NCI-H2196 treated with DMSO at 0.1 percent for 48 hours (cell line): ENCODE measurements at regions not wholly inside any gene's neighbourhood (a gene's known extent, or its start where the extent isn't known, plus 50 kb on each side); places are given as distances from the start of the nearest gene placed in this dataset.
"Not testable (repeated sequence)": the region's sequence is repeated elsewhere in the genome, so short reads cannot be mapped to it uniquely, and the experiment has no call there.

Experiments used
- DNase-seq: peaks from one replicate; lab custom pipeline; 2025; ENCODE audit not compliant: unreplicated experiment; lab: John Stamatoyannopoulos, UW

DNA sequence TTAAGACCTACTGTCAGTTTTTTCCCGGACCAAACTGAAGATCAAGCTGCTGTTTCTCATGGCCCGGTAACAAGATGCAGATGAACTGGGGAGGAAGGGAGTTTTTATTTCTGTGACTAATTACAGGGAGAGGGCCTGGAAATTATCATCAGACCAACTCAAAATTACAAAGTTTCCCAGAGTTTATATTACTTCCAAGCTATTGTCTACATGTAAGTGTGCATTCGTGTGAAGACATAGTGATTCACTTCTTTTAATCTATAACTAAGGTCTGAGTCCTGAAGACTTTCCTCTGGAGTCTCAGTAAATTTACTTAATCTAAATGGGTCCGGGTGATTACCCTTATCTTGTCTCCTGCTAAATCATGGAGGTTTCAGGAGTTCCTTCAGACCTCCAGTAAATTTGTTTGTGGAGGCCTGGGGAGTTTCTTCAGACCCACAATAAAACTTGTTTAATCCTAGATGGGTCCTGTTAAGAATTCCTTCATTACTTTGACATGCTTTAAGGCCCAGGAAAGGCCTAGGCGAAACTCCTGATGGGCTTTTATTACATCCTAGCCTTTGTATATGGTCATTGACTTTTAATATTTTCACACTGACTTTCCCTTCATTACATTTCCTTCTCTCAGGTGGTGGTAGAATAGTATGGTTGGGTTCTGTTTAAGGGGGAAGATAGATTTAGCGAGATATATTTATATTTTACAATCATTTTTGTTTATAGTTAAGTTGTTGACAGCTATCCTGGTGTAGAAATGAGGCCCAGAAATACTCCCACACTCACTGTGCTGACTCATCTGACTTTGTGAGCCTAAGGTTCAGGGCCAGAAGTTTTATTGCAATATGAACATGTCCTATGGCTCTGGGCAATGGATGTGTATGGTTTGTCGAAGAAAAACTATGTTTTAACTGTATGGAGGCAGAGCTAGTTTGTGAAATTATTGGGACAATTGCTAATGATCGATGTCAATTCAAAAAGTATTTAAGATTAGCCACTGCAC lies 627.0 kb upstream of the FBXO33 start:
- DNase-seq, result no peak

DNA sequence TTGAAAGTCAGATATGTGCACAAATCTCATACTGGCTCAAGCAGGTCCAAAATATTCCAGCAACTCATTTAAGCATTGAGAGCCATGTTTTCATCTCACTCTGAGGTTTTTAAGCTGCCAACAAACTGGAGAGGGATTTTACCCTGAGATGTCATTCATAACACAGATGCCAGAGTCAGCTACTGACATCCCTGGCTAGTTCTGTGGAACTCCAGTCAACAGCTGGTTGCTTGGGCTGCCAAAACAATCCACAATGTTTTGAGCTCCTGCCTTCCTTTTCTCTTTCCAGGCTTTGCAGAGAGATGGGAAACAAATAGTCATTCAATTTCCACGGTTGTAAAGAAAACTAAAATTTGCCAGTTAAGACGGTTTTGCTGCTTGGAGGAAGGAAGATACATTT lies 621.2 kb upstream of the FBXO33 start:
- no peak for DNase-seq

DNA sequence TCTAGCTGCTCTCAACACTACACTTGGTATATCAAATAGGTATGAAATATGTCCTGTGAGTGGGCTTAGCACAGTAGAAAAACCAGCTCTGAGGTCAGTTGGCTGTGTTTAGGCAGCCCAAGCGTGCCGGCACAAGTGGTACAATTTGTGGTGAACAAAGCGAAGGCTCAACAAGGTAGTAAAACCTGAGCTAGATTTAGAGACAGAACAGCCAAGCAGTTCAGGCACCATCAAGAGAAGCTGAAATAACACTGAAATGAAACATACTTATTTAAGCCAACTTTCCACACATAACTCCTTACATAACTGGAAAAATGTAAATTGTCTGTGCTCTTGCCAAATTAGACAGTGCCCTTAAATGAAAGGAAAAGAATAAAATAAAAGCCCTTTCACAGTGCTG lies 596.8 kb upstream of the FBXO33 start:
- no peak for DNase-seq

DNA sequence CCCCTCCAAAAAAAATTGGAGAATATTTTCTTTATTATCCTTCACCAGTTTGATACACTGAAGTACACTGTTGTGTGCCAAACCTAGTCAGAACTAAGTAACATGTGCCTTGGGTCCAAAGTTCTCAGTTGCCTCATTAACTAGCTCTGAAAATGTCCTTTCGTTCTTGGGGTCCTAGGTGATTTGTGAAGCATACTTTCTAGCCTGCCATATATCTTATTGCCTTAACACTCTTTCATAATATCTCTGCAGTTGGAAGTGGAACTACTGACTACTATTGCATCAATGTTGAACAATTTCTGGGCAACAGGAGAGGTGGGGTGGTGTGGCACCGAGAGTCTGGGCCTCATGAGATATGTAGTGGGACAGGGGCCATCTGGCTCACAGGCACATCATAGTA lies 592.9 kb upstream of the FBXO33 start:
- DNase-seq, result no peak

DNA sequence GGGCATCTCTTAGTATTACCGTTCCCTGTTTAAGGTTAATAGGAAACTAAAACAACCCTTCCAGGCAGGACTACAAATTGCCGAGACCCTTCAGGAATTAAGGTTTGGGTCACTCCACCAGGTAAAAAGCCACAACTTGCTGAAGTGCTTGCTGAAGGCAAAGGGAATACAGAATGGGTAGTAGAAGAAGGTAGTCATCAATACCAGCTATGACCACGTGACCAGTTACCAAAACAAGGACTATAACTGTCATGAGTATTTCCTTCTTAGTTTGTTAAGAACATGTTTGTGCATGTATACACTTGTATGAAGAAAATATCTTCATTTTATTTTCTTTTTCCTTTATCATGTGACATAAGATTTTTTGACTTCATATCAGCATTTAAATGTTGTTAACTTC lies 578.7 kb upstream of the FBXO33 start:
- no peak for DNase-seq

DNA sequence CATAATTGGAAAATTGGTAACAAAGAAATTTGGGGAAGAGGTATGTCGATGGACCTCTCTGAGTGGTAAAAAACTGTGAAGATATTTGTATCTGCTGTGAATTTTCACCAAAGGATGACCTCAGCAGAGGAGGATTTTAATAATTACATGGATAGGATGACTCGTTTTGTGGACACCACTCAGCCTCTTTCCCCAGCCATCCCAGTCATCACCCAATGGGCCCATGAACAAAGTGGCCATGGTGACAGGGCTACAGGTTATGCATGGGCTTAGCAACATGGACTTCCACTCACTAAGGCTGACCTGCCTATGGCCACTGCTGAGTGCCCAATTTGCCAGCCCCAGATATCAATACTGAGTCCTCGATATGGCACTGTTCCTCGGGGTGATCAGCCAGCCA lies 577.5 kb upstream of the FBXO33 start:
- no peak for DNase-seq

DNA sequence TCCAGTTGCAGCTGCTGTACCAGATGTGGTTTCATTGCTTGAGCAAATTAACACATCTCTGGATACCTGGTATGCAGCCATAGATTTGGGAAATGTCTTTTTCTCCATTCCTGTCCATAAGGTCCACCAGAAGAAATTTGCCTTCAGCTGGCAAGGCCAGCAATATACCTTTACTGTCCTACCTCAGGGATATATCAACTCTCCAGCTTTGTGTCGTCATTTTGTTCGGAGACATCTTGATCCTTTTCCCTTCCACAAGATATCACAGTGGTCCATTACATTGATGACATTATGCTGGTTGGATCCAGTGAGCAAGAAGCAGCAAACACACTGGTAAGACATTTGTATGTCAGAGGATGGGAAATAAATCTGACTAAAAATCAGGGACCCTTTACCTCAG lies 576.1 kb upstream of the FBXO33 start:
- not testable (repeated sequence) for DNase-seq

DNA sequence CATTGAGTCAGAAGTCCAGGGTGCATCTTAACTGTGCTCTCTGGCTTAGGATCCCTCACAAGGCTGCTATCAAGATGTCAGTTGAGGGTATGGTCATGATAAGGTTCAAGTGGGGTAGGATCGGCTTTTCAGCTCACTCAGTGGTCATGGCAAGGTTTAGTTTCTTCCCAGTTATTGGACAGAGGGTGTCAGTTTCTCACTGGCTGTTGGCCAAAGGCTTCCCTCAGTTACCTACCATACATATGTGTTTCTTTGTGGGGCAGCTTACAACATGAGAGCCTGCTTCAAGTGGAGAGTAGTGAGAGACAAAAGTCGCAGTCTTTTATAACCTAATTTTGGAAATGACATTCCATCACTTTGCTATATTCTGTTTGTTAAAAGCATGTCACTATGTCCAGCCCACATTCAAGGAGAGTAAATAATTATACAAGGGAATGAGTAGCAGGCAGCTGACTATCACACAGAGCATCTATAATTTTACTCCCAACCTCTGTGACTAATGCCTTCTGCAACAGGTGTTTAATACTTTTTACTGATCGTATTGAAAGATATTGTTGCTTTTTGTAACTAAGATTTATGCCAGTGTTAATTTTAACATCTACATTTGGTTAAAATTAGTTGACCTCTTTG lies 572.8 kb upstream of the FBXO33 start:
- no peak for DNase-seq

DNA sequence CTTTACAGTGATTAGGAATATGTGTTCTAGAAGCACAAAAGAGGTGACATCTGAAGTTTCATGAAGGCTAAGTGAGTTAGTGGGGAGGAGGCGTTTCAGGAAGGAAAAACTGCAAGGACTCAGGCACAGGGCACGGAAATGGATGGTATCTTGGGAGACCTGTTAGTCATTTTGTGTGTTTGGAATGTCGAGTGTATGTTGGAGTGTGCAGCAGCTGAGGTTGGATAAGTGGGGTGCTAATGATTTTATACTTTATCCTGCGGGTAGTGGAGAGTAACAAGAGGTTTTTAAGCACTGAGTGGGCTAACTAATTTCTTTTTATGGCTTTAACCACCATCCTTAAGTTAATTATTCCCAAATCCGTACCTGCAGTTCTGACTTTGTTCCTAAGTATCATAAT lies 571.5 kb upstream of the FBXO33 start:
- DNase-seq, result no peak

DNA sequence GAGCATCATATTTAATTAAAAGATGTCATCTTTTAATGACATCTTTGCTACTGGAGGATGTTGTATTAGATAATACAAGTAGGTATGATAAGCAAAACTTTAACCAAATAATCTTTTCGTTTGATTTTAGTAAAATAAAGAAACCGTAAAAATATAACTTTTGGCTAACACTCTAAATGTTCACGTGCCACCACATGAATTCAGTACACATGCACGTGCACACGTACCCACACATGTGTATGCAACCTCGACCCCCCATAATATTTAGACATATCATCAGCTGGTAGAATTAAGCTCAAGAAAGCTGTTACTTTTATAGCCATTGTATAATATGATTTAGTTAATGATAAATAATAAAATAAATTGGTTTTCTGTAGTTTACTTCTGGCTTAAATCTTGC lies 566.6 kb upstream of the FBXO33 start:
- DNase-seq, result no peak

DNA sequence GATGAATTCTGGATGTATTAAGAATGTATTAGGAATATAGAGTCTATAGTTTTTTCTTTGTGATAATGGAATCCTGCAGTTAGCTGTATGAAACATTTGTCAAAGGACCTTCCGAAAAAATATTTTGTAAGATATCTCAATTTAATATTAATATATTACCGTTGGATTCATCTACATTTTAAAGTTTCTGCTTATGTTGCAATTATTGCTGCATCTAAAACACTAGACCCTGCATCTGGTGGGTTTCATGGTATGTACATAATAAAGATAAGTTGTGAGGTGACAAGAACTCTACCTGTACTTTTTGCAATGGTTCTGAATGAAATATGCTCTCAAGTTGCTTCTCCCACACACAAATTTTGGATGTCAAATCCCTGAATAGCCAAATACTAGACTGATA lies 565.9 kb upstream of the FBXO33 start:
- DNase-seq, result no peak

DNA sequence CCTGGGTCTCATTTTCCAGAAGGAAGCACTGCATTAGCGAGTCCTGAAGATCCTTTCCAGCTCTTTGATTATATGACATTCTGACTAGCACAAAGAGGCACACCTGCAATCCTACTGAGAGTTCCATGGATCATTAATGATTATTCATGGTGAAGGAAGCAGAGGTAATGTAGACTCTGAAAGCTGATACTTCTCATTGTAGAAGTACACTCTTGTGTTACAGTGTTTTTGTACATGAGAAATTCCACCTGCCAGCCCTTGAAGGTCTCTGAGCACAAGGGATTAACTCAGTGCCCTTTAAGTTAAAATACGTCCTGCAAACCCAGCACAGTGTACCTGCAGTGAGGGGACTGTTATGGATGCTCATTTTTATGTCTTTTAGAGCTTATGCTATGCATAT lies 558.8 kb upstream of the FBXO33 start:
- peak; percentile 8 for DNase-seq

DNA sequence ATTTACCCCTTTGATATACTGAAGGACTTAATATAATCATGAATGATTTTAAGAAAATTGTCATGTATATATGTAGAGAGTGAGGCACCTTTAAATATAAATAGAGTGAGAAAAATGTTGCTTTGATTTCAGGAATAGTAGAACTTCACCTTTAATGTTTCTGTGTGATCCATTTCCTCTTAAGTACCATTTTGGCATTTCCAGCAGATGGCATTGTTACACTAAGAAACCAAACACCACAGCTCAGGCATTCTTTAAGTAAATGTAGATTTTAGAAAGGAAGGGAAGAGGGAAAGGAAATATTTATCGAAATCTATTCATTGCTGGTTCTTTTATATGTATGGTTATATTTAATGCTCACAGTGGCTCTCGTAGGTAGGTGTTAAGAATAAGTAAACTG lies 556.7 kb upstream of the FBXO33 start:
- DNase-seq, result peak; percentile 20

DNA sequence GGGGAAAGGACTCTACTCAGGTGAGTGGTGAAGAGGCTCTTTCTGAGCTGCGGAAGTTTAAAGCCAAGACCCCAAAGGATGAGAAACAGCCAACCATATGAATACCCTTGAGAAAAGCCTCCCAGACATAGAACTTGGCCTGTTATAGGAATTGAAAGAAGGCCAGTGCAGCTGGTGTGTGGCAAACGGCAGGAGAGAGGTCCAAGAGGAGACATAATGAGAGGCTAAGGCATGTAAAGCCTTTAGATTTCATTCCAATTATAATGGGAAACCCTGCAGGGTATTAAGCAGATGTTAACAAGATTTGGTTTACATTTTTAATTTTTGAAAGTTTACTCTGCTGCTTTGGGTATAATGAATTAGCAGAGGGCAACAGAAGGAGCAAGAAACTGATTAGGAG lies 552.1 kb upstream of the FBXO33 start:
- no peak for DNase-seq

DNA sequence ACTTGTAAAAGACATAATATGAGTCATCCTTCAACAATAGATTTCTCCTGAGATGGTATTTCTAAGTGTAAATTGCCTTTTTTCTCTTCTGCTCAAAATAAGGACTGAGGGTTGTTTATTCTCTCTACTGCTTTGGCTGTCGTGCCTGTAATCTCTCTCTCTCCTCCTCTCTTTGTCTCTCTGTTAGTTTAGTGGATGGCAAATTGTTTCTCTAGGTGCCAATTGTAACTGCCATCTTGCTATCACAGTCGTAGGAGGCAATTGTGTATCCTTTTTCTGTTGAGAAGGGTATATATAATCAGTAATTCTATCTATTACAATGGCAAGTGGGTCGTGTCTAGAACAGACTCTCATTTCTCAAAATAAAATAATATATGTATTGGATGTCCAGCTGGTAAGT lies 545.0 kb upstream of the FBXO33 start:
- no peak for DNase-seq

DNA sequence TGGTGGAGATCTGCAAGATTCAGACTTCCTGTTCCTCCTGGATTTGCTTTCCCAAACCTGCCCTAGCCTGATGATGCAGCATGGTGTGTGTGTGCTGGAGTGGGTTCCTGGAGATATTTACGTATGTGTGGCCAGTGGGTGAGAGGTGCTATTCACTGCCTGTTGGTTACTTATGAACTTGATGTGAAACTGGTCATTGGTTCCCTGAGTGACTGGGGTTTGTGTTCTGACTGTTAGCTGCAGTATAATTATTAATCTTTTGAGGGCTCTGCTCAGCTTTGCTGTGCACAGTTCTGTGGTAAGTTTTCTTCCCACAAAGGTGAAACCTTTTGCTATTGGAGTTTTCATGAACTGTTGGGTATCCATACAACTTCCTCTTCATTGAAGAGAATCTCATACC lies 541.8 kb upstream of the FBXO33 start:
- no peak for DNase-seq

DNA sequence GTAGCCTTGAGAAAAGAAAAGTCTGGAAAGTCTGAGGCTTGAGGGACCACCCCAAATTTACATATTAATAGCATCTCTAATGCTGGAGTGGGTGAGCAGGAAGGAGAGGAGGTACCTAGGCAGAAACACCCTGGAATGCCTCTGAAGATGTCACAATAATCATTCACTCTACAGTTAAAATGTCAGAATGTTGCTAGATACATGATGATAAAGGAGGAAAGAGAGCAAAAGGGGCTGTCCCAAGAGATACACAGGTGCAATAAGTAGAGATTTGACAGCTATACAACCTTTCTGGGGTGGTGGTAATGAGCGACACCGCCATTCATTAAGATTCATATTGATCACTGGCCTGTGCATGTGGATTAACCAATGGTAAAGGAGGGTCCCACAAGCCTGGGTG lies 540.5 kb upstream of the FBXO33 start:
- no peak for DNase-seq

DNA sequence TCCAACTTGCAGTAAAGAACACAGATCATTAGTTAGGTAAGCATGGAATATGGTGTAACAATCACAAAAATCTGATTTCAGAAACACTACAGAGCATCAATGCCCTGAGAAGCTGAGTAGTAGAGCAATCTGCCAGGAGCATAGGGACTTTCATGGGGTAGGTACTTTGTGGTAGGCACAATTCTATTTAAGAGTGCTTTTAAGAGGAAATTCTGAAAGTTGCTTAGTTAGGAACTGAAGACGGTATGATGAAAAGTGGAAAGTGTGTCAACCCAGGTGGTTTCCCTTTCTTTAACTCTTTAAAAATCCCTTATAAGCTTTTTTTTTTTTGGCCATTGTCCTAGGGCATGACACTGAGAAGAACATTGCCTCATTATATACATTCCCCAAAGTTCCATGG lies 535.7 kb upstream of the FBXO33 start:
- DNase-seq, result no peak

DNA sequence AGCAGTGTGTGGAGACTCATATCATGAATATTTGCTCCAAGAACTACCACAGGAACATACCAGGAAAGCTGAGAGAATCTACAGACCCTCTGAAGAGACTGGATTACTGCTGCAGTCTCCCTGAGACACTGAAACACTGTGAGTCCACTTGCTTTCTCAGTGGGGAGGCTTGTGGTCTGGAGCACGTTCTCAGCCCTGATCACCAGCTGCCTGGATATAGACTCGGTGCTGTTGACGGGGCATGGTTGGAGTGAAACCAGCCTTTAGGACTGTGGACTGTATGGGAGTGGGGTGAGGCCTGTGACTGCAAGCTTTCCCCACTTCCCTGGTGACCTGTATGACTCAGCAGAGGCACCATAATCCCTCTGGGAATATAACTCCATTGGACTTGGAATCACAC lies 525.8 kb upstream of the FBXO33 start:
- no peak for DNase-seq

DNA sequence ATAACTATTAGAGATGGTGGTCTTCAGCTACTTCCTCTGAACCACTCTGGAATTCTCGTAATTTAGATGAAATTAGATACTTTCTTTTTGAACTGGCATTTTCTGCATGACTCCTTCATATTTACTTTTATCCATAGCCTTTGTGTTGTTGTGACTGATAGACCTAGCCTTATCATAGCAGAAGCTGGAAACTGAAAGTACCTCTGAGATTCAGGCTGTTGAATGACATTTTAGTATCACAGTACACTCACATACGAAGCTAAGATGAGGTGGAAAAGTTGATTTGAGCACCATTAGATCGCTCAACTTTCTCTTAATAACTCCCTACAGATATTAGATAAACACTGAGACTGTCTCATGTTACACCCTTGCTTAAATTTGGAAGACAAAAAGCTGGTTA lies 525.1 kb upstream of the FBXO33 start:
- no peak for DNase-seq

DNA sequence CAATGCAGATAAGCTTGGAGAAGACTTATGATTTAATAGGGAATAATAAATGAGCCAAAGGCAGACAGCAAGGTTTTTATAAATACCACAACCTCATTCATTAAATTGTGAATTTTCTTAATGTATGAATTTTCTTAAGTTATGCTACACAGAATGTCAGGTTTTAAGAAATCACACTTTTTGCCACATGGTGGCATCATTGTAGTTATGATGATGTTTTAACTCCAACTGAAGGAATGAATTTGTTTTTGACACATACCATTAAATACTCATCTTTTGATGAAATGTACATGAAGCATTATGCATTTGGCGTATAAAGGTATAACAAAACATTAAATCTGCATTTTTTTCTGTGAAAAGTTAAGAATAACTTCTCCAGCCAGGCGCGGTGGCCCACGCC lies 524.1 kb upstream of the FBXO33 start:
- no peak for DNase-seq

DNA sequence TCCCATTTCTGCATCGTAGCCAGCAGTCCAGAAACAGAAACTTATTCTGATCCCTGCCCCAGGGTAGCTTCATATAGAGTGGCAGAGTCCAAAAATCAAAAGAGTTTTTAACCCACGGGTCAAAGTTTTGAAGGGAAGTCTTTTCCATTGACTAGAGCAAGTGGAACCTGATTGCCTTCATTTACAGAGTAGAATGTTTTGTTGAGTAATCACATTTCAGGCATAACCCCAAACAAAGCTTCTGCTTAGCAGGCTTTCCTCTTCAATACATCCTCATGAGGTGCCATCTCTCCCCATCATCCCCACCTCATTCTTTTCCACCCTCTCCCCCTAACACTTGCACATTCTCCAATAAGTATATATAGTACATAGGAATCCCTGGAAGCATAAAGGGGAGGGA lies 516.0 kb upstream of the FBXO33 start:
- DNase-seq, result no peak

DNA sequence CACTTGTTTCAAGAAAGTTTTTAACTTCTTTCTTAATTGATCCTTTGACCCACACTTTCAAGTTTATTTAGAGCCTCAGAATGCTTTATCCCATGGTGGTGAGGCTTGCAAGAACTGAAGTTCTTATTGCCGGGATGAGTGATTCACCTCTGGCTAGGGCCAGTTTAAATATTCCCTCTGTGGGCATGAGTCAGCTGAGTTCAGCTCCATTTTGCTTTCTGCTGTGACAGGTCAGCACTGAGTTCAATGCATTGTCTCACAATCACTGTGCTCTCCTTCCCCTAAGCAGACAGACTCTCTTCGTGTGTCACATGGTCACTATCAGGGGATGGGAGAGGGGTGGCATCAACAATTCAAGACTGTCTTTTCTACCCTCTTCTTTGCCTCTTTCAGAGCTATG lies 514.6 kb upstream of the FBXO33 start:
- no peak for DNase-seq
